ENCODE measurements at regions not wholly inside any gene's neighbourhood (a gene's known extent, or its start where the extent isn't known, plus 50 kb on each side); places are given as distances from the start of the nearest gene placed in this dataset.

DNA sequence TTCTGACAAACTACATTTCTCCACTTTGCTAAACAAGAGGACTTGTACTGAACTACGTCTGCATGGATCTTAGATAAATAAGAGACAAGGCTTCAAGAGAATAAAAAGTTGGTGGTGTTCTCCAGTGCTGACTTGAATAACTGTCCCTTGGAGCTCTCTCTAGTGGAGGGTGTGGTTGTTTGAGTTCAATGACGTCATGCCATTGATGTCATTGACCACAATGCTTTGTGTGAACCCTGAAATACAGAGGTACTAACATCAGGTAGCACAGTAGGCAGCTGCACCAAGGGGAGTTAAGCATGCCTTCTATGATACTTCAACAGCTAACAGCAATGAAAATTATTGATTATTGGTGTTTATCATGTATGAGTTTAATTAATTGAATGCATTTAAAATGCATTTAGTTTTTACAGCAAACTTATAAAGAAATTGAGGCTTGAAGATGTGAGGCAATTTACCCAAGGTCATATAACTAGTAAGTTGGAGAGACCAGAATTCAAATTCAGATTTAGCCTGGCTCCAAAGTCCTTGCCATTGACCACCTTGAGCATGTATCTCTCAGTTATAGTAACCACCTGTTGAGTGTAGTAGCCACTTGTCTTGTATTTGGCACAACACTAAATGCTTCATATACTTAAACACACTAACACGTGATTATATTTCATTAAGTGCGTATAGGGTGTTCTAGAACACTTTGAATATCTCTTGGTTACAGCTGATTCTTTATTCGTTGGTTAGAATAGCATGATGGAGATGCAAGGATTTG, 126.0 kb upstream of the ANKRD28 start:
- no peak for DNase-seq (ENCODE audit: low read depth)
- TF ChIP-seq, protein P1, sequence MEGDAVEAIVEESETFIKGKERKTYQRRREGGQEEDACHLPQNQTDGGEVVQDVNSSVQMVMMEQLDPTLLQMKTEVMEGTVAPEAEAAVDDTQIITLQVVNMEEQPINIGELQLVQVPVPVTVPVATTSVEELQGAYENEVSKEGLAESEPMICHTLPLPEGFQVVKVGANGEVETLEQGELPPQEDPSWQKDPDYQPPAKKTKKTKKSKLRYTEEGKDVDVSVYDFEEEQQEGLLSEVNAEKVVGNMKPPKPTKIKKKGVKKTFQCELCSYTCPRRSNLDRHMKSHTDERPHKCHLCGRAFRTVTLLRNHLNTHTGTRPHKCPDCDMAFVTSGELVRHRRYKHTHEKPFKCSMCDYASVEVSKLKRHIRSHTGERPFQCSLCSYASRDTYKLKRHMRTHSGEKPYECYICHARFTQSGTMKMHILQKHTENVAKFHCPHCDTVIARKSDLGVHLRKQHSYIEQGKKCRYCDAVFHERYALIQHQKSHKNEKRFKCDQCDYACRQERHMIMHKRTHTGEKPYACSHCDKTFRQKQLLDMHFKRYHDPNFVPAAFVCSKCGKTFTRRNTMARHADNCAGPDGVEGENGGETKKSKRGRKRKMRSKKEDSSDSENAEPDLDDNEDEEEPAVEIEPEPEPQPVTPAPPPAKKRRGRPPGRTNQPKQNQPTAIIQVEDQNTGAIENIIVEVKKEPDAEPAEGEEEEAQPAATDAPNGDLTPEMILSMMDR (IDR thresholded peaks at IDR 0.05; ENCODE audit: control insufficient read depth, extremely low read depth, insufficient read depth), result no peak
- H3K4me3 ChIP-seq (ENCODE audit: low read depth, low read length), result no peak overlapping the region

DNA sequence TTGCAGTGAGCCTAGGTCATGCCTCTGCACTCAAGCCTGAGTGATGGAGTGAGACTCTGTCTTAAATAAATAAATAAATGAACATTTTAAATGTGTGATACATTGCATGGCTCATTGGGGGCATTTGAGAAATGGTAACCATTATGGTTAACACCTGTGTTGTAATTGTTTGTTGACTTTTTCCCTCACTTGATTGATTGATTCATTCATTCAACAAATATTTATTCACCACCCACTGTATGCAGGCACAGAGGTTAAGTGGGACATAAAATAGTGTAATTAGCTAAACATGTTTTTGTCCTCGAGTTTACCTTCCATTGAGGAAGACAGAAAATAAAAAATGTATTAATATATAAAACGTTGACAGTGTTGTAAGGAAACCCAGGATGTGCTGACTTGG, 127.1 kb upstream of the ANKRD28 start:
- no peak for DNase-seq (ENCODE audit: low read depth)
- no peak overlapping the region for H3K4me3 ChIP-seq (ENCODE audit: low read depth, low read length)
- TF ChIP-seq, protein P1 (IDR thresholded peaks at IDR 0.05; ENCODE audit: control insufficient read depth, extremely low read depth, insufficient read depth), result no peak

DNA sequence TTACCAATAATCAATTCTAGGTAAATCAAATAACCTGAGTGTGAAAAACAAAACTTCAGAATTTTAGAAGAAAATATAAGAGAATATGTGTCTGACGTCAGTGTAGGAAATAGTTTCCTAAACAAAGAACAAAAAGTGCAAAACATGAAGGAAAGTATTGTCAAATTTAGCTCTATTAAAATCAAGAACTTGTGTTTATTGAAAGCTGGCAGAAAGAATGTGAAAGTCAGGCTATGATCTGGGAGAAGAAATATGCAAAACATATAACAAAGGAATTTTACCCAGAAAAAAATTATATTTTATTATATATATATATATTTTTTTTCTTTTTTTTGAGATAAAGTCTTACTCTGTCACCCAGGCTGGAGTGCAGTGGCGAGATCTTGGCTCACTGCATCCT, 129.1 kb upstream of the ANKRD28 start:
- no peak for DNase-seq (ENCODE audit: low read depth)
- no peak overlapping the region for H3K4me3 ChIP-seq (ENCODE audit: low read depth, low read length)
- TF ChIP-seq, protein P1 (IDR thresholded peaks at IDR 0.05; ENCODE audit: control insufficient read depth, extremely low read depth, insufficient read depth), result no peak

DNA sequence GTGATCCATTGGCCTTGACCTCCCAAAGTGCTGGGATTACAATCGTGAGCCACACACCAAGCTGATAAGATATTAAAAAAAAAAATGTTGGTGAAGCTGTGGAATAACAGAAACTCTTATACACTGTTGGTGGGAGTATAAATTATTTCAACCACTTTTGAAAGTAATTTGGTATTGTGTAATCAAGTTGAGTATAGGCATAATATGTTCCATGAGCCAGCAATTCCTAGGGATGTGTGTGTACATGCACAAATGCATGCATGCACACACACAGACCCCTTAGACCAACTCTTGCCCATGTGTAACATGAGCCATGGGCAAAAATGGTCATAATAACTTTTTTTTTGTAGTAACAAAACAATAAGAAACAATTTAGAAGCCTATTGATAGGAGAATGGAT, 130.2 kb upstream of the ANKRD28 start:
- TF ChIP-seq, protein P1 (IDR thresholded peaks at IDR 0.05; ENCODE audit: control insufficient read depth, extremely low read depth, insufficient read depth), result no peak
- no peak for DNase-seq (ENCODE audit: low read depth)
- H3K4me3 ChIP-seq (ENCODE audit: low read depth, low read length), result no peak overlapping the region

DNA sequence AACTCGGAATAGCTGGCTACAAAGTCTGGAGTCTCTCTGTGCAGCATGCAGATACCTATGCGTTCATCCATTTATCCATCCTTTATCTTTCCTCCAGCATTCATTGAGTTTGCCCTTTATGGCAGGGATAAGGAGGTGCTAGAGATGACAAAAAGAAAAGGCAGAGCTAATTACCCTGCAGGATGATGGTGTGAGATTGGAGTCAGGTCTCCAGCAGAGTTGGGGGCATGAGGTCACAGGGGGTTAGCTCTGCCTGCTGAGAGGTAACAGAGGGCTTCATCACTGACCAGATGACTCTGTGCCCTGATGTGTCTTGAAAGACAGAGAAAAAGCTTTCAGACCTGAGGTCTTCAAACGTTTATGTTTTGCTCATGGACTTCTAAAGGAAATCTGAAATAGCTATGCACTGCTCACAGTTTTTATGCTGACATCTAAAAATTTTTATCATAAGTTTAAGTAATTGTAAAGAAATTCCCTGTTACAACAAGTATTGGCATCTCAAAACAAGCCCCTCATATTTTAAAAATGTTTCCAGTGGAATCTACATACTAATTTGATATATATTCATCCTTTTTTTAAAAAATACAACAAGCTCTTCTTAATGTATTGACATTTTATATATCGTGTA, 132.3 kb upstream of the ANKRD28 start:
- no peak for DNase-seq (ENCODE audit: low read depth)
- TF ChIP-seq, protein P1 (IDR thresholded peaks at IDR 0.05; ENCODE audit: control insufficient read depth, extremely low read depth, insufficient read depth), result no peak

DNA sequence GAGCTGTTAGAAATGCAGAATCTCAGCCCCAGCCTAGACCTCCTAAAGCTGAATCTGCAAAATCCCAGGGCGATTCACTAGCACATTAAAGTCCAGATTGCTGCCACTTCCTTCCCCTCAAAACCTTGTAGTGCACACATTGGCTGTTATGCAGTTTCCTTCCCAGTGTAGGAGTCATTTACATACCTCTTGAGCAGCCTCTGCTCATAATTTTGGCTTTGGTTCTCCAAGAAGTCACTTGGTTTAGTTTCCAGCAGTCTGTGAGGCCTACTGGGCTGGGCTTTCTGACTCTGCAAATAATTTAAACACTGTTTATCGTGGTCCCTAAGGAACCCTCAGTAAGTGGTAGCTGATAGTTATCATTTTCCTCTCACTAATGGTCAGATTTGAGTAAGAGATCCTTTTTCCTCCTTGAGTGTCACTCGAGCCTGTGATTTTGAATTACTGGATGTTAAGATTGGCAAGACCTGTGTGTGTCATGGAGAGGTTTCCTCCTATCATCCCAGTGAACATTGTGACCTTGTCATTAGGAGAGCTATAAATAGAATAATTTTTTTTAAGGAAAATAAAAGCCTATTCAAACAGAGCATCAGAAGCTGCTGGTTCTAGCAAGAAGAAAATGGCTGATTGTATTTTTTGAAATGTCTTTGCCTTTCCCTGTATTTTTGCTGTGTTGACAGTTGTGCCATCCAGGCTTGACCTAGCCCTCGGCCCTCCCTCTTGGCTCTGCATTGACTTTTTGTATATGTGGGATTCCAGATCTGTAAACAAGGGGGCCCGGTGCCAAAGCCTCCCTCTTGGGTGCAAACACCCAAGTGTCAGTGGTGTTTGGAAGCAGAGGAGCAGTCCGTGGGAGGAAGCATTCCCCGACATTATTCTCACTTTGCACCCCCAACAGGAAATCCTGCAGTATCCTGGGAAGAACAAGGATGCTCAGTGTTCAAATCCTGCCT, 134.8 kb upstream of the ANKRD28 start:
- no peak for DNase-seq (ENCODE audit: low read depth)
- TF ChIP-seq, protein P1 (IDR thresholded peaks at IDR 0.05; ENCODE audit: control insufficient read depth, extremely low read depth, insufficient read depth), result no peak
- no peak overlapping the region for H3K4me3 ChIP-seq (ENCODE audit: low read depth, low read length)

More for the DNA sequence above, 132.3 kb upstream of the ANKRD28 start:
- no peak overlapping the region for H3K4me3 ChIP-seq (ENCODE audit: low read depth, low read length)

All from LNCaP clone FGC (cell line).